Uterus (tissue), 3 donors: ENCODE measurements at regions not wholly inside any gene's neighbourhood (a gene's known extent, or its start where the extent isn't known, plus 50 kb on each side); places are given as distances from the start of the nearest gene placed in this dataset.

Experiments
- DNase-seq, 2 donors: peaks; one replicate each; pipeline ENCODE4 v3.0.0-alpha.2; 2019 to 2020
- H3K27ac ChIP-seq, 2 donors: fragments of 200-600 bp; sonication (generic); 1 replicate in 1 of 2; 2 replicates in 1 of 2; pipeline ENCODE4 v1.5.1; 2016 to 2018
- H3K27me3 ChIP-seq, 2 donors: fragments of 200-600 bp; sonication (generic); one replicate each; pipeline ENCODE4 v1.5.1; 2018 to 2019; ENCODE audit warnings: control low read depth in 1 of 2
- H3K36me3 ChIP-seq, 2 donors: fragments of 200-600 bp; sonication (generic); one replicate each; pipeline ENCODE4 v1.5.1; 2019; ENCODE audit warnings: control low read depth in 1 of 2
- H3K4me1 ChIP-seq, 2 donors: fragments of 200-600 bp; sonication (generic); one replicate each; pipeline ENCODE4 v1.5.1; 2018 to 2019; ENCODE audit warnings: control low read depth in 1 of 2
- H3K4me3 ChIP-seq, 2 donors: fragments of 200-600 bp; sonication (generic); 1 replicate in 1 of 2; 2 replicates in 1 of 2; pipeline ENCODE4 v1.5.1; 2018 to 2019; ENCODE audit warnings: mild to moderate bottlenecking in 1 of 2
- H3K9me3 ChIP-seq, 2 donors: fragments of 200-600 bp; sonication (generic); one replicate each; pipeline ENCODE4 v1.5.1; 2019; ENCODE audit warnings: control low read depth in 1 of 2
- CTCF ChIP-seq, 4 experiments: fragments of 200-600 bp in 2 of 4; fragments of 450-650 bp in 2 of 4; sonication (generic) in 2 of 4; IDR thresholded peaks; one replicate each; pipeline ENCODE4 v1.5.1; 2016 to 2019; ENCODE audit warnings: antibody characterized with exemption in 4 of 4, mild to moderate bottlenecking in 2 of 4, moderate library complexity in 1 of 4
- POLR2A ChIP-seq, 2 donors: fragments of 450-650 bp; IDR thresholded peaks; one replicate each; pipeline ENCODE4 v1.6.1; 2016; ENCODE audit warnings: antibody characterized with exemption in 2 of 2, mild to moderate bottlenecking in 1 of 2, moderate library complexity in 1 of 2
- intact Hi-C: fragments of 100-400 bp; cut with DNase I; formaldehyde crosslinking; loops from one replicate; pipeline ENCODE4 v1.15.1; 2023; ENCODE audit warnings: low total_unique reads
- donor health status: DM: yes; HTN: yes; CAD: no.

GRCh38 chr7:31260851-31261250 lies 79.7 kb downstream of the NEUROD6 start:
- intact Hi-C loops: no loop called here
- Histone ChIP-seq H3K27ac (no peak overlapping the region), H3K4me3 (no peak overlapping the region), H3K4me1 (no peaks in the 10 kb centered on the region), H3K27me3 (no peaks in the 10 kb centered on the region), H3K9me3 (no peaks in the 10 kb centered on the region), H3K36me3 (no peaks in the 10 kb centered on the region)
- TF ChIP-seq POLR2A (IDR thresholded peaks at IDR 0.05) (no peak), CTCF (IDR thresholded peaks at IDR 0.05) (no peak)
- no peak for DNase-seq

GRCh38 chr7:31258391-31258790 lies 82.1 kb downstream of the NEUROD6 start:
- Histone ChIP-seq H3K27ac (no peak overlapping the region), H3K4me1 (no peaks in the 10 kb centered on the region), H3K9me3 (no peaks in the 10 kb centered on the region), H3K36me3 (no peaks in the 10 kb centered on the region), H3K4me3 (no peak overlapping the region), H3K27me3 (no peaks in the 10 kb centered on the region)
- no peak for TF ChIP-seq POLR2A (IDR thresholded peaks at IDR 0.05)
- no peak for TF ChIP-seq CTCF (IDR thresholded peaks at IDR 0.05)
- no peak for DNase-seq
- intact Hi-C loops: no loop called here

GRCh38 chr7:31256506-31256905 lies 84.0 kb downstream of the NEUROD6 start:
- Histone ChIP-seq H3K4me1 (no peaks in the 10 kb centered on the region), H3K4me3 (no peak overlapping the region), H3K27me3 (no peaks in the 10 kb centered on the region), H3K9me3 (no peaks in the 10 kb centered on the region), H3K27ac (no peak overlapping the region), H3K36me3 (no peaks in the 10 kb centered on the region)
- intact Hi-C loops: no loop called here
- TF ChIP-seq POLR2A (IDR thresholded peaks at IDR 0.05) (no peak), CTCF (IDR thresholded peaks at IDR 0.05) (no peak)
- DNase-seq: no peak

GRCh38 chr7:31254926-31255325 lies 85.6 kb downstream of the NEUROD6 start:
- H3K9me3 ChIP-seq: no peaks in the 10 kb centered on the region
- DNase-seq: no peak
- no peak overlapping the region for H3K4me3 ChIP-seq
- TF ChIP-seq CTCF (IDR thresholded peaks at IDR 0.05) (no peak), POLR2A (IDR thresholded peaks at IDR 0.05) (no peak)
- H3K4me1 ChIP-seq: no peaks in the 10 kb centered on the region
- intact Hi-C loops: no loop called here
- no peaks in the 10 kb centered on the region for H3K27me3 ChIP-seq
- no peaks in the 10 kb centered on the region for H3K36me3 ChIP-seq
- H3K27ac ChIP-seq: no peak overlapping the region

GRCh38 chr7:31253532-31253931 lies 87.0 kb downstream of the NEUROD6 start:
- Histone ChIP-seq H3K9me3 (no peaks in the 10 kb centered on the region), H3K27me3 (no peaks in the 10 kb centered on the region), H3K36me3 (no peaks in the 10 kb centered on the region), H3K4me3 (no peak overlapping the region), H3K4me1 (no peaks in the 10 kb centered on the region), H3K27ac (no peak overlapping the region)
- intact Hi-C loops: no loop called here
- no peak for DNase-seq
- no peak for TF ChIP-seq CTCF (IDR thresholded peaks at IDR 0.05)
- no peak for TF ChIP-seq POLR2A (IDR thresholded peaks at IDR 0.05)
